HCT116 (cell line): ENCODE measurements at regions not wholly inside any gene's neighbourhood (a gene's known extent, or its start where the extent isn't known, plus 50 kb on each side); places are given as distances from the start of the nearest gene placed in this dataset.

ENCODE experiments used
- ATAC-seq: fragments of 200-7000 bp; cut with Tn5 transposase; 2 replicates; pipeline ENCODE4 v1.9.1; 2020; ENCODE audit warnings: mild to moderate bottlenecking, moderate library complexity
- BruUV-seq: library from RNA; stranded (reverse); fragments of 400-500 nt; replicated peaks from 2 replicates; lab custom pipeline; 2021; lab: Mats Ljungman, UMichigan
- CTCF ChIA-PET: fragments of 300-600 bp; sonication (Branson Sonifier 250); formaldehyde crosslinking; loops from one replicate; lab custom pipeline; 2021; ENCODE audit warnings: antibody characterized with exemption; lab: Charles Lee
- POLR2A ChIA-PET: fragments of 300-600, 350-600 bp; sonication (Branson Sonifier 250); formaldehyde crosslinking; loops from one replicate; lab custom pipeline; 2021; ENCODE audit warnings: antibody characterized with exemption; lab: Charles Lee
- RAD21 ChIA-PET, 2 experiments: fragments of 300-600 bp; sonication (Branson Sonifier 250); formaldehyde crosslinking; loops; one replicate each; lab custom pipeline; 2023; ENCODE audit warnings: low total read pairs in 2 of 2; ENCODE audit not compliant: uncharacterized antibody in 2 of 2, unreplicated experiment in 2 of 2, low non-redundant PET in 1 of 2; lab: Charles Lee
- DNase-seq: peaks from one replicate; pipeline ENCODE4 v3.0.0-alpha.2; 2010; ENCODE audit warnings: low read depth, low spot score
- H2AFZ ChIP-seq: fragments of 200-600 bp; shearing (Covaris generic), sonication (generic); 2 replicates; pipeline ENCODE4 v1.6.1; 2017; ENCODE audit warnings: low read depth, mixed run types, mixed read lengths, antibody characterized with exemption, low read length; ENCODE audit not compliant: poor library complexity, severe bottlenecking
- H3K27ac ChIP-seq: 2 replicates; pipeline ENCODE4 v1.5.1; 2012; ENCODE audit warnings: low read depth, low read length
- H3K27me3 ChIP-seq: fragments of 200-600 bp; sonication (generic); 2 replicates; pipeline ENCODE4 v1.6.1; 2016; ENCODE audit warnings: mixed run types, low read length, mixed read lengths; ENCODE audit not compliant: insufficient read depth
- H3K36me3 ChIP-seq, 2 experiments: fragments of 200-500 bp in 1 of 2; fragments of 200-600 bp in 1 of 2; sonication (Bioruptor generic) in 1 of 2; sonication (generic) in 1 of 2; 2 replicates each; pipeline versions ENCODE4 v1.5.1 to v1.6.1; 2014 to 2016; ENCODE audit warnings: low read length in 2 of 2, inconsistent platforms in 1 of 2, mixed read lengths in 1 of 2, mixed run types in 1 of 2; ENCODE audit not compliant: insufficient read depth in 2 of 2, control insufficient read depth in 1 of 2
- H3K4me1 ChIP-seq, 2 experiments: fragments of 200-600 bp in 1 of 2; sonication (generic) in 1 of 2; 2 replicates each; pipeline versions ENCODE4 v1.5.1 to v1.6.1; 2012 to 2017; ENCODE audit warnings: low read length in 2 of 2, inconsistent platforms in 1 of 2, mild to moderate bottlenecking in 1 of 2, mixed read lengths in 1 of 2, mixed run types in 1 of 2, moderate library complexity in 1 of 2; ENCODE audit not compliant: insufficient read depth in 2 of 2, control insufficient read depth in 1 of 2
- H3K4me2 ChIP-seq: fragments of 200-600 bp; sonication (generic); 2 replicates; pipeline ENCODE4 v1.6.1; 2017; ENCODE audit warnings: mixed run types, low read length, mixed read lengths
- H3K4me3 ChIP-seq, 2 experiments: fragments of 200-600 bp in 1 of 2; sonication (generic) in 1 of 2; replicated peaks in 1 of 2; 2 replicates each; pipeline ENCODE4 v1.5.1; 2011 to 2016; ENCODE audit warnings: low read length in 2 of 2, control low read depth in 1 of 2, low read depth in 1 of 2, mild to moderate bottlenecking in 1 of 2, mixed read lengths in 1 of 2, mixed run types in 1 of 2
- H3K79me2 ChIP-seq: fragments of 200-600 bp; sonication (generic); 2 replicates; pipeline ENCODE4 v1.6.1; 2017; ENCODE audit warnings: mild to moderate bottlenecking, mixed run types, low read length, moderate library complexity, mixed read lengths; ENCODE audit not compliant: insufficient read depth
- H3K9ac ChIP-seq: fragments of 200-600 bp; sonication (generic); 2 replicates; pipeline ENCODE4 v1.6.1; 2016; ENCODE audit warnings: low read length, mixed read lengths
- H3K9me2 ChIP-seq: fragments of 200-600 bp; sonication (generic), shearing (Covaris generic); 2 replicates; pipeline ENCODE4 v1.6.1; 2017; ENCODE audit warnings: mixed run types, mild to moderate bottlenecking, moderate library complexity; ENCODE audit not compliant: insufficient read depth
- H3K9me3 ChIP-seq, 2 experiments: fragments of 200-500 bp in 1 of 2; fragments of 200-600 bp in 1 of 2; sonication (Bioruptor generic) in 1 of 2; sonication (generic) in 1 of 2; 2 replicates each; pipeline ENCODE4 v1.6.1; 2014 to 2017; ENCODE audit warnings: low read length in 2 of 2, mixed read lengths in 2 of 2, inconsistent platforms in 1 of 2, low read depth in 1 of 2, mild to moderate bottlenecking in 1 of 2, mixed run types in 1 of 2, moderate library complexity in 1 of 2; ENCODE audit not compliant: control insufficient read depth in 1 of 2, insufficient read depth in 1 of 2
- H4K20me1 ChIP-seq: fragments of 200-600 bp; sonication (generic), shearing (Covaris generic); 2 replicates; pipeline ENCODE4 v1.6.1; 2017; ENCODE audit warnings: mixed run types, mild to moderate bottlenecking, moderate library complexity; ENCODE audit not compliant: insufficient read depth
- ATF3 ChIP-seq: IDR thresholded peaks from 2 replicates; pipeline ENCODE4 v1.6.1; 2012
- CBX3 ChIP-seq: IDR thresholded peaks from 2 replicates; pipeline ENCODE4 v1.6.1; 2012; ENCODE audit warnings: low read depth
- CTCF ChIP-seq, 3 experiments: fragments of 200-600 bp in 1 of 3; sonication (generic) in 1 of 3; IDR thresholded peaks in 2 of 3; conservative IDR thresholded peaks in 1 of 3; 2 replicates each; pipeline ENCODE4 v1.5.1; 2012 to 2017; ENCODE audit warnings: low read depth in 2 of 3, low read length in 2 of 3, antibody characterized with exemption in 1 of 3, borderline replicate concordance in 1 of 3, control low read depth in 1 of 3, mild to moderate bottlenecking in 1 of 3, mixed read lengths in 1 of 3, mixed run types in 1 of 3, moderate library complexity in 1 of 3; ENCODE audit not compliant: insufficient read depth in 1 of 3
- EGR1 ChIP-seq: IDR thresholded peaks from 2 replicates; pipeline ENCODE4 v1.6.1; 2012; ENCODE audit warnings: low read depth
- EZH2 ChIP-seq: fragments of 200-600 bp; sonication (generic); IDR thresholded peaks from 2 replicates; pipeline ENCODE4 v1.6.1; 2017; ENCODE audit warnings: antibody characterized with exemption, mixed run types
- EZH2phosphoT487 ChIP-seq: fragments of 200-600 bp; IDR thresholded peaks from 2 replicates; pipeline ENCODE4 v1.6.1; 2018; ENCODE audit warnings: antibody characterized with exemption, borderline replicate concordance
- FOSL1 ChIP-seq: IDR thresholded peaks from 2 replicates; pipeline ENCODE4 v1.6.1; 2012; ENCODE audit warnings: low read depth
- JUND ChIP-seq: IDR thresholded peaks from 2 replicates; pipeline ENCODE4 v1.6.1; 2012
- MAX ChIP-seq: IDR thresholded peaks from 2 replicates; pipeline ENCODE4 v1.6.1; 2012
- POLR2A ChIP-seq: IDR thresholded peaks from 2 replicates; pipeline ENCODE4 v1.7.0; 2011; ENCODE audit warnings: borderline replicate concordance; ENCODE audit not compliant: insufficient read depth, insufficient read length; ENCODE audit errors: extremely low read depth
- POLR2AphosphoS5 ChIP-seq: IDR thresholded peaks from 2 replicates; pipeline ENCODE4 v1.6.1; 2011; ENCODE audit warnings: mild to moderate bottlenecking, low read depth, low read length, moderate library complexity
- REST ChIP-seq: IDR thresholded peaks from 2 replicates; pipeline ENCODE4 v1.6.1; 2012; ENCODE audit warnings: low read depth
- SIN3A ChIP-seq: IDR thresholded peaks from 2 replicates; pipeline ENCODE4 v1.6.1; 2012; ENCODE audit warnings: low read depth
- SRF ChIP-seq: IDR thresholded peaks from 2 replicates; pipeline ENCODE4 v1.6.1; 2012; ENCODE audit warnings: low read depth
- intact Hi-C: fragments of 100-400 bp; cut with micrococcal nuclease; formaldehyde crosslinking; loops from 2 replicates; pipeline ENCODE4 v1.10.0; 2022
- TF ChIP-seq, protein P1 (sequence below): IDR thresholded peaks from 2 replicates; pipeline ENCODE4 v1.6.1; 2011; ENCODE audit warnings: mild to moderate bottlenecking, low read length, moderate library complexity; ENCODE audit not compliant: insufficient replicate concordance; ENCODE audit errors: extremely low read depth

DNA sequence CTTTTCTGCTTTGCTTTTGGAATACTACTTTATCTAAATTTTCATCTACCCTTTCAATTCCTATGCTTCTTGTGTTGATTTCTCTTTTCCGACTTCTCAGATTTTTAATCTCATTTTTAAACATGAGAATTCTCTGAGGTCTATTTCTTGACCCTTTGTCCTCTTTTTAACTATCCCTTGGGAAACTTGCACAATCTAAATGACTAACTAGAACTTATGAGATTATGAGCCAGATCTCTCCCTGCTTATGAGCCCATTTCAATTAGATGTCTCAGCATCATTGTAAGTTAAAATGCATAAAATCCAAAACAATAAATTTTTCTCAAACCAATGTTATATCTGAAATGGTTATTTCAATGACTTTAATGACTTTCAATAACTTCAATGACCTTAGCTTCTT lies 296.9 kb upstream of the AGTR1 start:
- intact Hi-C loops = no loop called here
- H2AFZ ChIP-seq = no peak overlapping the region
- no peak for DNase-seq
- ChIA-PET POLR2A (no interaction called here), RAD21 (no interaction called here), CTCF (no interaction called here)
- no peak overlapping the region for H3K9ac ChIP-seq
- H3K4me1 ChIP-seq = no peaks in the 10 kb centered on the region
- no peaks in the 10 kb centered on the region for H3K9me2 ChIP-seq
- H3K27me3 ChIP-seq = no peaks in the 10 kb centered on the region
- H3K79me2 ChIP-seq = no peaks in the 10 kb centered on the region
- H4K20me1 ChIP-seq = no peaks in the 10 kb centered on the region
- no peak for ATAC-seq
- H3K36me3 ChIP-seq = no peaks in the 10 kb centered on the region
- BruUV-seq = no TSS peak
- H3K27ac ChIP-seq = no peak overlapping the region
- no peaks in the 10 kb centered on the region for H3K9me3 ChIP-seq
- TF ChIP-seq REST = no peak
- TF ChIP-seq EGR1 = no peak
- TF ChIP-seq POLR2A = no peak
- TF ChIP-seq CBX3 = no peak
- no peak for TF ChIP-seq SIN3A
- TF ChIP-seq POLR2AphosphoS5 = no peak
- TF ChIP-seq CTCF (IDR thresholded peaks at IDR 0.05 in 2 of 3, conservative IDR thresholded peaks at IDR 0.05 in 1 of 3; ENCODE audit: borderline replicate concordance in 1 of 3, insufficient read depth in 1 of 3, low read depth in 2 of 3, low read length in 2 of 3) = no peak
- no peak for TF ChIP-seq EZH2phosphoT487
- no peak for TF ChIP-seq ATF3
- no peak for TF ChIP-seq SRF
- TF ChIP-seq, protein P1, sequence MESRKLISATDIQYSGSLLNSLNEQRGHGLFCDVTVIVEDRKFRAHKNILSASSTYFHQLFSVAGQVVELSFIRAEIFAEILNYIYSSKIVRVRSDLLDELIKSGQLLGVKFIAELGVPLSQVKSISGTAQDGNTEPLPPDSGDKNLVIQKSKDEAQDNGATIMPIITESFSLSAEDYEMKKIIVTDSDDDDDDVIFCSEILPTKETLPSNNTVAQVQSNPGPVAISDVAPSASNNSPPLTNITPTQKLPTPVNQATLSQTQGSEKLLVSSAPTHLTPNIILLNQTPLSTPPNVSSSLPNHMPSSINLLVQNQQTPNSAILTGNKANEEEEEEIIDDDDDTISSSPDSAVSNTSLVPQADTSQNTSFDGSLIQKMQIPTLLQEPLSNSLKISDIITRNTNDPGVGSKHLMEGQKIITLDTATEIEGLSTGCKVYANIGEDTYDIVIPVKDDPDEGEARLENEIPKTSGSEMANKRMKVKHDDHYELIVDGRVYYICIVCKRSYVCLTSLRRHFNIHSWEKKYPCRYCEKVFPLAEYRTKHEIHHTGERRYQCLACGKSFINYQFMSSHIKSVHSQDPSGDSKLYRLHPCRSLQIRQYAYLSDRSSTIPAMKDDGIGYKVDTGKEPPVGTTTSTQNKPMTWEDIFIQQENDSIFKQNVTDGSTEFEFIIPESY = no peak
- TF ChIP-seq FOSL1 = no peak
- no peak for TF ChIP-seq EZH2
- no peak for TF ChIP-seq JUND
- no peak for TF ChIP-seq MAX
- no peak overlapping the region for H3K4me3 ChIP-seq
- no peak overlapping the region for H3K4me2 ChIP-seq
